Uterus (tissue), 2 donors: ENCODE measurements at regions not wholly inside any gene's neighbourhood (a gene's known extent, or its start where the extent isn't known, plus 50 kb on each side); places are given as distances from the start of the nearest gene placed in this dataset.

Experiments
- POLR2A ChIP-seq, 2 donors: fragments of 450-650 bp; IDR thresholded peaks; one replicate each; pipeline ENCODE4 v1.6.1; 2016; ENCODE audit warnings: antibody characterized with exemption in 2 of 2, mild to moderate bottlenecking in 1 of 2, moderate library complexity in 1 of 2
- TF ChIP-seq, protein P1 (sequence below), 4 experiments: fragments of 200-600 bp in 2 of 4; fragments of 450-650 bp in 2 of 4; sonication (generic) in 2 of 4; IDR thresholded peaks; one replicate each; pipeline ENCODE4 v1.5.1; 2016 to 2019; ENCODE audit warnings: antibody characterized with exemption in 4 of 4, mild to moderate bottlenecking in 2 of 4, moderate library complexity in 1 of 4

GRCh38 chr2:198909525-198910267, 548.0 kb downstream of the SATB2 start:
- TF ChIP-seq, protein P1, sequence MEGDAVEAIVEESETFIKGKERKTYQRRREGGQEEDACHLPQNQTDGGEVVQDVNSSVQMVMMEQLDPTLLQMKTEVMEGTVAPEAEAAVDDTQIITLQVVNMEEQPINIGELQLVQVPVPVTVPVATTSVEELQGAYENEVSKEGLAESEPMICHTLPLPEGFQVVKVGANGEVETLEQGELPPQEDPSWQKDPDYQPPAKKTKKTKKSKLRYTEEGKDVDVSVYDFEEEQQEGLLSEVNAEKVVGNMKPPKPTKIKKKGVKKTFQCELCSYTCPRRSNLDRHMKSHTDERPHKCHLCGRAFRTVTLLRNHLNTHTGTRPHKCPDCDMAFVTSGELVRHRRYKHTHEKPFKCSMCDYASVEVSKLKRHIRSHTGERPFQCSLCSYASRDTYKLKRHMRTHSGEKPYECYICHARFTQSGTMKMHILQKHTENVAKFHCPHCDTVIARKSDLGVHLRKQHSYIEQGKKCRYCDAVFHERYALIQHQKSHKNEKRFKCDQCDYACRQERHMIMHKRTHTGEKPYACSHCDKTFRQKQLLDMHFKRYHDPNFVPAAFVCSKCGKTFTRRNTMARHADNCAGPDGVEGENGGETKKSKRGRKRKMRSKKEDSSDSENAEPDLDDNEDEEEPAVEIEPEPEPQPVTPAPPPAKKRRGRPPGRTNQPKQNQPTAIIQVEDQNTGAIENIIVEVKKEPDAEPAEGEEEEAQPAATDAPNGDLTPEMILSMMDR (IDR thresholded peaks at IDR 0.05): no peak
- no peak for TF ChIP-seq POLR2A (IDR thresholded peaks at IDR 0.05)
